Activated T-helper 1 cell treated with anti-CD3 and anti-CD28 coated beads, Interleukin-12 subunit alpha, Interleukin-12 subunit beta, Interleukin-2, Interleukin-4 antibody, amounts not matched to agents 30 ng/mL and 10 ng/mL and 1 ng/mL, durations not matched to agents 14 hours and 24 hours and 36 hours (primary cell): ENCODE measurements at regions not wholly inside any gene's neighbourhood (a gene's known extent, or its start where the extent isn't known, plus 50 kb on each side); places are given as distances from the start of the nearest gene placed in this dataset.

Experiments
- DNase-seq: peaks from one replicate; pipeline ENCODE4 v3.0.0; 2021; ENCODE audit warnings: low spot score
- H3K27ac Mint-ChIP-seq: one replicate; pipeline ENCODE4 v1.8.0; 2021; ENCODE audit warnings: mild to moderate bottlenecking, mixed read lengths
- H3K27me3 Mint-ChIP-seq: one replicate; pipeline ENCODE4 v1.8.0; 2022; ENCODE audit warnings: mild to moderate bottlenecking, moderate library complexity, mixed read lengths; ENCODE audit not compliant: insufficient read depth
- H3K36me3 Mint-ChIP-seq: one replicate; pipeline ENCODE4 v1.8.0; 2021; ENCODE audit warnings: low read depth, mixed read lengths
- H3K4me1 Mint-ChIP-seq: one replicate; pipeline ENCODE4 v1.8.0; 2021; ENCODE audit warnings: low read depth, mixed read lengths
- H3K4me3 Mint-ChIP-seq: one replicate; pipeline ENCODE4 v1.8.0; 2021; ENCODE audit warnings: mild to moderate bottlenecking, moderate library complexity, mixed read lengths
- H3K9me3 Mint-ChIP-seq: one replicate; pipeline ENCODE4 v1.8.0; 2021; ENCODE audit warnings: mixed read lengths
- intact Hi-C: fragments of 100-400 bp; cut with micrococcal nuclease; formaldehyde crosslinking; loops from one replicate; pipeline ENCODE4 v1.15.1; 2024

GRCh38 chr17:72249441-72249840 lies 128.6 kb downstream of the SOX9 start:
- intact Hi-C loops = no loop called here
- Mint-ChIP-seq H3K9me3 (peaks cover 14% of the 10 kb centered on the region), H3K27ac (no peak overlapping the region), H3K4me1 (no peaks in the 10 kb centered on the region), H3K27me3 (no peaks in the 10 kb centered on the region), H3K4me3 (no peak overlapping the region), H3K36me3 (no peaks in the 10 kb centered on the region)
- DNase-seq = no peak

DNA sequence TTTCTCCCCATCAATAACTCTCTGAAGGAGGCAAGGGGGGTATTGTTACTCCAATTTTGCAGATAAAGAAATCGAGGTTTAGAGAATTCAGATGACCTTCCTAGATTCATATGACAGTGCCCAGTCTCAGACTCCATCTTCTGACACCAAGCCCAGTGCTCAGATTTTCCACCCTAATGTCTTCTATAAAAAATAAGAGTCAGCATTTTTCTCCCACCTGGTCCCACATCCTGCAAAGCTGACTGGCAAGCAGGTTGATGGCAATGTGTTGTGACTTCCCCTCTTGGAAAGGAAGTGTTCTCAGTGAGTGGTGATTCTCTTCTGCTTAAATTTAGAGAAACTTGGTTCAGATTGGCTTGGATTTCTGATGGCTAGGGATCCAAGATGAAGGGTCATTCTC lies 129.4 kb downstream of the SOX9 start:
- intact Hi-C loops = no loop called here
- DNase-seq = no peak
- Mint-ChIP-seq H3K9me3 (peaks cover 11% of the 10 kb centered on the region), H3K27ac (no peak overlapping the region), H3K4me3 (no peak overlapping the region), H3K4me1 (no peaks in the 10 kb centered on the region), H3K27me3 (no peaks in the 10 kb centered on the region), H3K36me3 (no peaks in the 10 kb centered on the region)

DNA sequence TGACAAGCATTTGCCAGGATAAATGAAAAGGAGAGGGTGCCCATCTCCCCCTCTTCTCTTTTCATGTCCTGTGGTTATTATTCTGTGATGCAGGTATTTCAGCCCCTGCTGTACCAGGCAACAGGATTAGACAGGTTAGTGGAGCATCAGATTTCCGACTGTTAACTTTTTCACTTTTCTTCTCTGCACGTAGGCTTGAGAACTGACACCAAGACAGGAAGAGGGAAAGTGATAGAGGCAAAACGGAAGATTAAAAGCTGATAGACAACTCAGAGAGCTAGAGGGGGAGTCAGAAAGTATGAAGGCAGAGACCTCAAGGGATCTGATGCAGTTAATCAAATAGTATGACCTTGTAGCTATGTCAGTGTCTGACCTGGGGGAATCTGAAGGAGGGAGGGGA lies 132.8 kb downstream of the SOX9 start:
- intact Hi-C loops = no loop called here
- Mint-ChIP-seq H3K4me3 (no peak overlapping the region), H3K27me3 (no peaks in the 10 kb centered on the region), H3K27ac (no peak overlapping the region), H3K36me3 (no peaks in the 10 kb centered on the region), H3K4me1 (no peaks in the 10 kb centered on the region), H3K9me3 (peaks cover 11% of the 10 kb centered on the region)
- DNase-seq = no peak

DNA sequence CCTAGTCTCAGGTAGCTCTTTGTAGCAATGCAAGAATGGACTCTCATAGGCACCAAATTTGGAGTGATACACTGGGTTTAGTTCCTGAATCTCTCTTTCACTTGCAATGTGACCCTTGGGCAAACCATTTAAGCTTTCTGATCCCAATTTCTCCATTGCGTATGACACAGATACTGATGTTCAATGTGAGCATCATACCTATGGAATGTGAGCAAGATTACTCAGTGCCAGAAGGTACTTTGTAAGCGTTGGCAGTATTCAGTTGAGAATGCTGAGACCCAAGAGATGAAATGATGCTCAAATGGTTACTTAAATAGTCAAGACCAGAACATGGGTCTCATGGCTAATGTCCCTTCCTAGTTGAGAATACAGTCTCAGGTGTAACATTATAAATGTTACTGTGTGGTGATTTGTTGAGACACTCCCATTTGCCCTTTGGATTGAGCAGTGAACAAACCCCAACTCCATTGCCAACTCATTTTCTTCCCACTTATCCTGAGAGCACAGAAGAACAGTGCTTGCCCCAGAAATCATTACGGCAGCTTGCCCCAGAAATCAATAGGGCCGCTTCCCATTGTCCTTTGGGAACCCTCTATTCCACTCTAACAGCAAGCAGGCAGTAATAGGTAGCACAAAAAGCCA lies 134.1 kb downstream of the SOX9 start:
- peaks cover 11% of the 10 kb centered on the region for H3K9me3 Mint-ChIP-seq
- H3K27ac Mint-ChIP-seq = no peak overlapping the region
- no peaks in the 10 kb centered on the region for H3K27me3 Mint-ChIP-seq
- no peaks in the 10 kb centered on the region for H3K4me1 Mint-ChIP-seq
- no peaks in the 10 kb centered on the region for H3K36me3 Mint-ChIP-seq
- intact Hi-C loops = no loop called here
- H3K4me3 Mint-ChIP-seq = no peak overlapping the region
- no peak for DNase-seq

DNA sequence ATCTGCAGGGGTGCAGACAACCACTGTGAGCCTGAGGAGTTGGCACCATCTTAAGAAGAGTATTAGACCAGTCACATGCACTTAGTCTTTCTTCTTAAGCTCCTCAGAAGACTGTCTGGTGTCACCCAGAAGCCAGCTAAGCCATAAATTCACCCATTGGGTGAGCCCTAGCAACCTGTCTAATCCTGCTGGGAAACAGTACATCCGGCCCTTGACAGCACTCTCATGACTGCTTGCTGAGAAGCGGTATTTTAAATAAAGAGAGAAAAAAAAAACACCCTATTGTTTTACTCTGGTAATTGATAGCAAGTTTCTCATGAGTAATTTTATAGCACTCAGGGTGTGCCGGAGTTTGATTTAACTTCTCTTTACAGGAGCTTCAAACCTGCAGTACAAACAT lies 134.7 kb downstream of the SOX9 start:
- Mint-ChIP-seq H3K27ac (no peak overlapping the region), H3K9me3 (peaks cover 7% of the 10 kb centered on the region), H3K27me3 (no peaks in the 10 kb centered on the region), H3K4me1 (no peaks in the 10 kb centered on the region), H3K36me3 (no peaks in the 10 kb centered on the region), H3K4me3 (no peak overlapping the region)
- intact Hi-C loops = no loop called here
- DNase-seq = no peak

DNA sequence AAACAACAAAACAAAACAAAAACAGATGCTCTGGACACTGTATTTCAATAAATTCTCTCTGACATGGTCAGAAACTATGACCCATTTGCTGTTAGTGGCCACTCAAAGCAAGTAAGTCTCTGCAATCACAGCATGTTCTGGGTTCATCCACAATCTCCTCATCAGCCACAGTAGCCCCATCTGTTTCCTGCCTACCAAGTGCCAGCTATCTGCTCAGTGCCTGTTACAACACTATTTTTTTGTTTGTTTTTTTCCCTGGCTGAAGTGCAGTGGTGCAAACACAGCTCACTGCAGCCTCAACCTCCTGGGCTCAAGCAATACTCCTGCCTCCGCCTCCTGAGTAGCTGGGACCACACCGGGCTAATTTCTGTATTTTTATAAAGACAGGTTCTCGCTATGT lies 137.9 kb downstream of the SOX9 start:
- no peak for DNase-seq
- no peaks in the 10 kb centered on the region for H3K27me3 Mint-ChIP-seq
- no peaks in the 10 kb centered on the region for H3K4me1 Mint-ChIP-seq
- H3K4me3 Mint-ChIP-seq = no peak overlapping the region
- no peaks in the 10 kb centered on the region for H3K36me3 Mint-ChIP-seq
- intact Hi-C loops = no loop called here
- H3K9me3 Mint-ChIP-seq = peaks cover 8% of the 10 kb centered on the region
- H3K27ac Mint-ChIP-seq = no peak overlapping the region

GRCh38 chr17:72259922-72260321 lies 139.1 kb downstream of the SOX9 start:
- no peak for DNase-seq
- no peak overlapping the region for H3K4me3 Mint-ChIP-seq
- intact Hi-C loops = no loop called here
- H3K4me1 Mint-ChIP-seq = no peaks in the 10 kb centered on the region
- H3K36me3 Mint-ChIP-seq = no peaks in the 10 kb centered on the region
- no peak overlapping the region for H3K27ac Mint-ChIP-seq
- H3K27me3 Mint-ChIP-seq = no peaks in the 10 kb centered on the region
- H3K9me3 Mint-ChIP-seq = peaks cover 4% of the 10 kb centered on the region

GRCh38 chr17:72262766-72263165 lies 141.9 kb downstream of the SOX9 start:
- Mint-ChIP-seq H3K27ac (no peak overlapping the region), H3K9me3 (peaks cover 4% of the 10 kb centered on the region), H3K27me3 (no peaks in the 10 kb centered on the region), H3K4me3 (no peak overlapping the region), H3K4me1 (no peaks in the 10 kb centered on the region), H3K36me3 (no peaks in the 10 kb centered on the region)
- no peak for DNase-seq
- intact Hi-C loops = no loop called here

DNA sequence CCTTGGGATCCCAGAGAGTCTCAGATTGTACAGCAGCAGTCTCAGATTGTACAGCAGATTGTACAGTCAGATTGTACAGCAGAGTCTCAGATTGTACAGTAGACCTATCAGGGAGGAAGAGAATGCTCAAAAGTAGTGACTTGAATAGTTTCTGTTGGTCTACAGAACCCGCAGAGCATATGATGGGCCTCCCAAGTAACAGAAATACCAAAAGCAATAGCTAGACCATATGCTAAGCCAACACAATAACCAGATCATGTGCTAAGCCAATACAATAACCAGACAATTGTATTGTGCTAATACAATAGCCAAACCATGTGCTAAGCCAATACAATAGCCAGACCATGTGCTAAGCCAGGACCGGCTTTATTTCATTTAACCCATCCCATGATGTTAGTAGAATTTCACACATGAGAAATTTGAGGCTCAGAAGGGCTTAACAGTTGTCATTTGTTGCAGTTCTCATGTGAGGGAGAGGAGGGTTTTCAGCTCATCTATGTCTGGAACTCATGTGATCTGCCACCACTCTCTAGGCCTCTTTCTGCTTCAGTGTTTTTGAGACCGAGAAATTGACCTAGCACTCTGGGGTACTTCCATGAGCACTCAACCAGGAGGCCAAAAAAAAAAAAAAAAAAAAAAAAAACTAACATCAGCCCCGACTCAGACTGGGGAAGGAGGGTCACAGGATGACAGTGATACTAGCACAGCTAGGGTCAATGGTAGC lies 144.0 kb downstream of the SOX9 start:
- Mint-ChIP-seq H3K4me1 (no peaks in the 10 kb centered on the region), H3K36me3 (no peaks in the 10 kb centered on the region), H3K9me3 (peaks cover 4% of the 10 kb centered on the region), H3K27ac (no peak overlapping the region), H3K4me3 (no peak overlapping the region), H3K27me3 (no peaks in the 10 kb centered on the region)
- intact Hi-C loops = no loop called here
- DNase-seq = no peak

DNA sequence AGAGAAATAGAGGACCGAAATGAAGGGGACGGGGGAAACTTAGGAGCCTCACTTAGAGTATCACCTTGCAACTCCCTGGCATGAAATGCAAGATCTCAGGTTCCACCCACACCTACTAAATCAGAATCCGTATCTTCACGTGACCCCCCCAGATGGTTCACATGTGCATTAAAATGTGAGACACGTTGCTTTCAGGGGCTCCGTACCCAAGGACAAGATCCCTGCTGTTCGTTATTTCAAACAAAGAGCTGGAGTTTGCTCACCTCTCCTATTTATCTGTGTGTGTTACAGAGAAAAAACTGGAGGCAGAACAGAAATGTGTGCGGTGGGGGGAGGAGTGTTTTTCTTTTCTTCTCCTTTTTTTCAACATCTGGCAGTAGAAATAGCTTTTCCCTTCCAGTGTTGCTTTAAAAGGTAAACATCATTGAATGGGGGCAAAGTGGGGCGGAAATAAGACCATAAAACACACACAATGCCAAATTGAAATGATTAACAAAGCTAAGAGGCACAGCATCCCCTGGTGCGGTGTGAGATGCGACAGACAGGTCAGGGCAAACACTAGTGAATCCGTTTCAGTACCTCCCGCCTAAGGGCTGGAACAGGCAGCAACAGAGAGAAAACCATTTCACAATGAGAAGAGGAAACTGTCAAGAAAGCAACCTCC lies 145.4 kb downstream of the SOX9 start:
- peaks cover 4% of the 10 kb centered on the region for H3K9me3 Mint-ChIP-seq
- no peak overlapping the region for H3K4me3 Mint-ChIP-seq
- no peaks in the 10 kb centered on the region for H3K4me1 Mint-ChIP-seq
- no peak for DNase-seq
- no peaks in the 10 kb centered on the region for H3K27me3 Mint-ChIP-seq
- intact Hi-C loops = no loop called here
- H3K36me3 Mint-ChIP-seq = no peaks in the 10 kb centered on the region
- H3K27ac Mint-ChIP-seq = no peak overlapping the region

DNA sequence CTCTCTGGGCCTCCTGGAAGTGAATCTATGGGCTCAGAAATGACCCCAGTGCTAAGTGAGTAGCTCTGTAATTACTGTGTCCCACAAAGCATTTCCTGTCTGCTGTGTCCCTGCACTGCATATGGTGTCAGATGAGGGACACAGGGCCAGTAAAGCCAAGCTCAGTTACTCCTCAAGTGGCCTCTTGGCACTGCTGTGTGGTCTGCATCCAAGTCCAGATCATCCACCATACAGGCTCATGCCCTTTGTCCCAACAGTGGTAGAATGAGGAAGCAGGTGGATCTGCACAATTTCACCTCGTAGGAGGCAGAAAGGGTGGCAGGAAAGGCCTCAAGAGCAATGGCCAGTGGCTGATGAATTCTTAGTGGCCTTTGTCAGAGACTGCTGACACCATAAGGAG lies 146.8 kb downstream of the SOX9 start:
- DNase-seq = no peak
- no peak overlapping the region for H3K27ac Mint-ChIP-seq
- H3K4me1 Mint-ChIP-seq = no peaks in the 10 kb centered on the region
- no peaks in the 10 kb centered on the region for H3K27me3 Mint-ChIP-seq
- no peaks in the 10 kb centered on the region for H3K36me3 Mint-ChIP-seq
- no peak overlapping the region for H3K4me3 Mint-ChIP-seq
- peaks cover 4% of the 10 kb centered on the region for H3K9me3 Mint-ChIP-seq
- intact Hi-C loops = no loop called here

DNA sequence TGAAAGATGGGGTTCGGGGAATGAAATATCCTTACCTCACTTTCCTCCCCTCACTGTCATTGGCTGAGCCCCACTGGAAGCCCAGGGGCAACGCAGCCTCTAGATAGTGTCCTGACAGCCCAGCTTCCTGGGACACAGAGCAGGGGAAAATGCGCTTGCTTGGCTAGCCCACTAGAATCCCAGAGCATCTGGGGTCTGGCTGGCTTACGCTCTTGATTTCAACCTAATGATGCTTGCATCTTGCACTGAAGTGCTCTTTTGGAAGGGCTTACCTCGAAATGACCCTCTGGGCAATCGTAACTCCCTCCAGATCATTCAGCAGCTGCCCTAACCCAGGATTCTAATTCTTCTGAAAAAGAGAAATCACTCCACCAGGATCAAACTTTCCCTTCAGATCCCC lies 147.6 kb downstream of the SOX9 start:
- intact Hi-C loops = no loop called here
- no peaks in the 10 kb centered on the region for H3K4me1 Mint-ChIP-seq
- peaks cover 3% of the 10 kb centered on the region for H3K9me3 Mint-ChIP-seq
- H3K27ac Mint-ChIP-seq = no peak overlapping the region
- no peak overlapping the region for H3K4me3 Mint-ChIP-seq
- no peaks in the 10 kb centered on the region for H3K27me3 Mint-ChIP-seq
- no peaks in the 10 kb centered on the region for H3K36me3 Mint-ChIP-seq
- DNase-seq = no peak

GRCh38 chr17:72270273-72270924 lies 149.6 kb downstream of the SOX9 start:
- no peaks in the 10 kb centered on the region for H3K4me1 Mint-ChIP-seq
- no peak for DNase-seq
- H3K36me3 Mint-ChIP-seq = no peaks in the 10 kb centered on the region
- no peaks in the 10 kb centered on the region for H3K27me3 Mint-ChIP-seq
- intact Hi-C loops = no loop called here
- H3K4me3 Mint-ChIP-seq = no peak overlapping the region
- no peaks in the 10 kb centered on the region for H3K9me3 Mint-ChIP-seq
- H3K27ac Mint-ChIP-seq = no peak overlapping the region
